GM21825 (cell line): ENCODE measurements at regions not wholly inside any gene's neighbourhood (a gene's known extent, or its start where the extent isn't known, plus 50 kb on each side); places are given as distances from the start of the nearest gene placed in this dataset.

ENCODE experiments used
- ATAC-seq: cut with Tn5 transposase; IDR thresholded peaks from one replicate; pipeline ENCODE4 v1.9.1; 2021; ENCODE audit warnings: mild to moderate bottlenecking, moderate library complexity; ENCODE audit not compliant: unreplicated experiment

GRCh38 chr7:25926451-25926850, 225.5 kb upstream of the NFE2L3 start:
- ATAC-seq = no peak

- no peak for ATAC-seq
Observed at GRCh38 chr7:25926891-25927625, 224.9 kb upstream of the NFE2L3 start.

GRCh38 chr7:25927626-25927978, 224.4 kb upstream of the NFE2L3 start:
- ATAC-seq = no peak

- ATAC-seq = no peak
Observed at GRCh38 chr7:25928549-25929330, 223.3 kb upstream of the NFE2L3 start.

- no peak for ATAC-seq
Observed at GRCh38 chr7:25929448-25929847, 222.6 kb upstream of the NFE2L3 start.

DNA sequence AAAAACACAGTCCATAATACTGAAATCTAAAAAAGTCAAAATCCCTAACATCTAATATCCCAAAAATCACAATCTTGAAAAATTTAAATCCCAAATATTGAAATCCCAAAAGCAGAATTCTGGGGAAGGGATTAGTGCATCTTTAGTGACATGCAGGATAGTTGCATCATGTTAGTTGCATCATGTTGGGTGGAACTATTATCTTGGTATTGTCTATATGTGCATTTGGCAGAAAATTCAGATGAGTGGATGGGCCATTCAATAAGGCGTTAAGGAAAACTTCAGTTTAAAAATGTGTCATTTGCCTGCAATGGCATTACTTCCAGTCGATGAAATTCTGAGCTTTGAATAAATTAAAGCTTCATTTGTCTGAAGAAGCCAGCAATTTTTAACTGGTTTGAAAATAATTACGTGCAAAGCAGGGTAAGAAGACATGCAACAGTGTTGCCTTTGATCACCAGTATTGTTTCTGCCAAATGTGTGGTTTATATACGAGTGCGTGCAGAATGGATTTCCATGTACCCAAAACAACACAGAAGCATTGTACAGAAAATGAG, 221.4 kb upstream of the NFE2L3 start:
- ATAC-seq = no peak

GRCh38 chr7:25931156-25931555, 220.8 kb upstream of the NFE2L3 start:
- no peak for ATAC-seq

GRCh38 chr7:25933921-25934320, 218.1 kb upstream of the NFE2L3 start:
- ATAC-seq = no peak

- ATAC-seq = no peak
Observed at GRCh38 chr7:25940086-25940906, 211.7 kb upstream of the NFE2L3 start.

- no peak for ATAC-seq
Observed at GRCh38 chr7:25944777-25945515, 207.1 kb upstream of the NFE2L3 start.

- ATAC-seq = no peak
Observed at GRCh38 chr7:25945608-25946007, 206.4 kb upstream of the NFE2L3 start.

DNA sequence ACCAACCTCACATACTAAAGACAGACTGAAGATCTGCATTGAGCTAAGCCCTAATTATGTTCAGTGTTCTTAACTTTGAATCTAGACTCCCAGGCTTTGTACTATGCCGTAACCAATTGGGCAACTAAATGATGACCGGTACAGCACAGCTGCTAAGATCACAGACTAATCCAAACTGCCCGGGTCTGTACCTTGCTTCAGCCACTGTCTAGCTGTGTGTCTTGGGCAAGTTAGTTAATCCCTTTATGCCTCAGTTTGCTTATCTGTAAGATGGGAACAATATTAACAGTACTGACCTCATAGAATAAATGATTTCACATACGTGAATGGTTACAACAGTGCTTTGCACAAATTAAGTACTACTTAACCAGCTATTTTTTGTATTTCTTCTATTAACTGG, 205.8 kb upstream of the NFE2L3 start:
- ATAC-seq = no peak

- no peak for ATAC-seq
Observed at GRCh38 chr7:25947669-25948516, 204.1 kb upstream of the NFE2L3 start.

DNA sequence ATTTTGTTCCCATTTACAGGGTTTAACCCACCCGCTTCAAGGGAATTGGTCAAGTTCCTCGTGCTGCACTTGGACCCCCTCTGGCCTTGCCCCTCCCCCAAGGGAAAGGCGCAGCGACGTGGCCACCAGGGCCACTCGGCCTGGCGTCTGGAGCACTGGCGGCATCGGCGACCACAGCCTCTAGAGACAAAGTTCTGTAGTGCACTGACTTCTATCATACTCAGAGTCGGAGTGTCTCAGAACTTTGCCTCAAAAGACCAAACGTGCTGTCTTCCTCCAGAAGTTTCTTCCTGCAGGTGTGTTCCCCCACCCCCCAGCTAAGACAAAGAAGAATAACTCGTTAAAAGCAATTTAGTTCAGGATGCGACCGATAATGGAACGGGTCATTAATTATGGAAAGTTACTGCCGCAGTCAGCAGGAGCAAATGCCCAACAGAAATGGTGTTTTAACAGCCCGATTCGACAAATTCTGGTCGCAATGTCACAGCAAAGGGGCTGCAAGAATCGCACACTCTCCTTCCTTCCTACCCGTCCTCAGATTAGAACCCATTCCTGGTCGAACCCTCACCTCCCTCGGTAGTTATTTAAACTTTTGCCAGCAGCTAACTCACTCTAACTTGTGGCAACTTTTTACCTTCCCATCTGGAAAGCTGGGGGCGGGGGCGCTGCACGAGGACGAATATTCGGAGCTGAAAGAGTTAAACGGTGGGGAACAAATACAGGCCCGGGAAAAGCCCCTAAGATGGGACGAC, 202.1 kb upstream of the NFE2L3 start:
- no peak for ATAC-seq

GRCh38 chr7:25950488-25951413, 201.2 kb upstream of the NFE2L3 start:
- peak; percentile 83 for ATAC-seq

GRCh38 chr7:25951414-25952260, 200.4 kb upstream of the NFE2L3 start:
- peak; percentile 53 for ATAC-seq
